GM23338 (cell line): ENCODE measurements at regions not wholly inside any gene's neighbourhood (a gene's known extent, or its start where the extent isn't known, plus 50 kb on each side); places are given as distances from the start of the nearest gene placed in this dataset.

ENCODE experiments used
- CTCF ChIP-seq, 2 experiments: fragments of 200-600 bp in 1 of 2; sonication (generic) in 1 of 2; conservative IDR thresholded peaks; 2 replicates each; pipeline versions ENCODE4 v1.5.1 to v1.6.1; 2016 to 2017; ENCODE audit warnings: antibody characterized with exemption in 2 of 2, low read depth in 2 of 2, mild to moderate bottlenecking in 2 of 2, moderate library complexity in 1 of 2
- EZH2 ChIP-seq: fragments of 200-600 bp; sonication (generic); IDR thresholded peaks from one replicate; pipeline ENCODE4 v1.8.0; 2017; ENCODE audit warnings: antibody characterized with exemption, mild to moderate bottlenecking, low read depth; ENCODE audit not compliant: unreplicated experiment
- JUNB ChIP-seq: IDR thresholded peaks from one replicate; pipeline ENCODE4 v1.6.1; 2016; ENCODE audit warnings: antibody characterized with exemption; ENCODE audit not compliant: unreplicated experiment
- REST ChIP-seq: IDR thresholded peaks from one replicate; pipeline ENCODE4 v1.6.1; 2018; ENCODE audit warnings: antibody characterized with exemption; ENCODE audit not compliant: unreplicated experiment

GRCh38 chr4:4919927-4920326, 60.5 kb downstream of the MSX1 start:
- TF ChIP-seq CTCF (conservative IDR thresholded peaks at IDR 0.05; ENCODE audit: low read depth in 2 of 2) (no peak), REST (no peak), EZH2 (no peak), JUNB (no peak)
